ENCODE measurements at regions not wholly inside any gene's neighbourhood (a gene's known extent, or its start where the extent isn't known, plus 50 kb on each side); places are given as distances from the start of the nearest gene placed in this dataset.

- 0 out of 2 replicates have a peak, but pooled peaks have one; percentile 17 for TF ChIP-seq JUND (IDR thresholded peaks at IDR 0.05; ENCODE audit: borderline replicate concordance, low read depth, low read length)
- TF ChIP-seq JUND (tag; IDR thresholded peaks at IDR 0.05; ENCODE audit: borderline replicate concordance, low read depth, low read length): no peak; the same call in 2 of the 3 replicates
- peak; percentile 59; the same call in 1 of the 2 replicates for TF ChIP-seq TEAD4 (IDR thresholded peaks at IDR 0.05; ENCODE audit: low read length)
- TF ChIP-seq TEAD4 (CRISPR knock-in tag; IDR thresholded peaks at IDR 0.05; ENCODE audit: borderline replicate concordance): no peak
- peak; percentile 35; the same call in 1 of the 2 replicates for TF ChIP-seq FOXJ2 (tag; IDR thresholded peaks at IDR 0.05)
- peak; percentile 70; the same call in 1 of the 2 replicates for TF ChIP-seq SMARCA4 (IDR thresholded peaks at IDR 0.05)
- 0 out of 4 replicates have a peak, but pooled peaks of 1 of the 2 experiments have one; percentile 8 for TF ChIP-seq TBL1XR1 (IDR thresholded peaks at IDR 0.05; ENCODE audit: low read length in 2 of 2)
Observed at GRCh38 chr3:152656214-152656971, 178.5 kb upstream of the P2RY1 start (continued).

DNA sequence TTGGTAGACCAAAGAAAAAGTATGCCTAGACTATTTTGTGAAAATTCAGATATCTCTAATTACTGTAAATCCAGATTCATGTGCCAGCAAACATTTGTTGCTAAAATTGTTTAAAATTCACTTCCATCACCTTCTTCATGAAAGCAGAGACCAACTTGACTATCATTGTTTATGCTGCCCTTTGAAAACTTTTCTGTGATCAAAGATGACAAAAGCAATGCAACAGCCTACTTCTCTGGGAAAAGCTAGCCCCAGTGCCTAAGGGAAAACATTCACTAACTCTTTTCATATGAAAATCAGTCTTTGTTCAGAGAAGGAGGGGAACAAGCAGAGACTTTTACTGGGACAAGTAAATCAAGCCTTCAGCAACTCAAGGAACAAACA is 178.0 kb upstream of the P2RY1 start:
- Histone ChIP-seq H4K20me1 (replicated peaks; ENCODE audit: control insufficient read depth, insufficient read depth, low read length) (no peaks in the 10 kb centered on the region), H3K4me3 (no peak overlapping the region), H2AFZ (ENCODE audit: low read depth, low read length) (peak overlapping the region; percentile 82), H3K9me1 (ENCODE audit: control insufficient read depth, insufficient read depth, low read length) (no peaks in the 10 kb centered on the region), H3K9ac (ENCODE audit: insufficient read depth in 1 of 2, low read depth in 2 of 2, low read length in 2 of 2) (no peak overlapping the region), H3K36me3 (ENCODE audit: control insufficient read depth, insufficient read depth, low read length) (no peaks in the 10 kb centered on the region), H3K27me3 (ENCODE audit: control insufficient read depth in 2 of 2, insufficient read depth in 2 of 2, low read length in 2 of 2) (no peaks in the 10 kb centered on the region), H3K27ac (ENCODE audit: extremely low read depth, low read depth, low read length) (peak overlapping the region; percentile 63; the same call in 1 of the 3 replicates), H3K9me3 (replicated peaks; ENCODE audit: control insufficient read depth, insufficient read depth, low read depth, low read length) (peaks cover 4% of the 10 kb centered on the region; the same call in 1 of the 2 replicates), H3K4me1 (replicated peaks in 1 of 2; ENCODE audit: control insufficient read depth in 2 of 2, insufficient read depth in 2 of 2, low read length in 2 of 2) (peaks cover 0 to 19% of the 10 kb centered on the region in 2 experiments; a peak in 2 of 5 replicates), H3K4me2 (ENCODE audit: insufficient read depth, low read length) (peak overlapping the region; percentile 38; the same call in 1 of the 2 replicates), H3K79me2 (ENCODE audit: control insufficient read depth, insufficient read depth, low read length) (no peaks in the 10 kb centered on the region)
- ChIA-PET POLR2A (interaction anchor here (1.0 to 1.3 kb wide), 3 partner anchors 9 to 31 kb away, joined by 3 to 4 read pairs (median 3); no protein-coding TSS in a partner anchor), CTCF (ENCODE audit: low intra/inter-chr PET ratio) (no interaction called here)
- FAIRE-seq (peak; percentile 51), ATAC-seq (peak; percentile 16; the same call in 1 of the 3 replicates), DNase-seq (ENCODE audit: extremely low read depth in 1 of 4, low spot score in 3 of 4) (no peak)
- TF ChIP-seq BRD4 (IDR thresholded peaks at IDR 0.05): peak; percentile 70; the same call in 1 of the 2 replicates
- no peak for TF ChIP-seq NBN (IDR thresholded peaks at IDR 0.05; ENCODE audit: low read depth)
- TF ChIP-seq, protein P1, sequence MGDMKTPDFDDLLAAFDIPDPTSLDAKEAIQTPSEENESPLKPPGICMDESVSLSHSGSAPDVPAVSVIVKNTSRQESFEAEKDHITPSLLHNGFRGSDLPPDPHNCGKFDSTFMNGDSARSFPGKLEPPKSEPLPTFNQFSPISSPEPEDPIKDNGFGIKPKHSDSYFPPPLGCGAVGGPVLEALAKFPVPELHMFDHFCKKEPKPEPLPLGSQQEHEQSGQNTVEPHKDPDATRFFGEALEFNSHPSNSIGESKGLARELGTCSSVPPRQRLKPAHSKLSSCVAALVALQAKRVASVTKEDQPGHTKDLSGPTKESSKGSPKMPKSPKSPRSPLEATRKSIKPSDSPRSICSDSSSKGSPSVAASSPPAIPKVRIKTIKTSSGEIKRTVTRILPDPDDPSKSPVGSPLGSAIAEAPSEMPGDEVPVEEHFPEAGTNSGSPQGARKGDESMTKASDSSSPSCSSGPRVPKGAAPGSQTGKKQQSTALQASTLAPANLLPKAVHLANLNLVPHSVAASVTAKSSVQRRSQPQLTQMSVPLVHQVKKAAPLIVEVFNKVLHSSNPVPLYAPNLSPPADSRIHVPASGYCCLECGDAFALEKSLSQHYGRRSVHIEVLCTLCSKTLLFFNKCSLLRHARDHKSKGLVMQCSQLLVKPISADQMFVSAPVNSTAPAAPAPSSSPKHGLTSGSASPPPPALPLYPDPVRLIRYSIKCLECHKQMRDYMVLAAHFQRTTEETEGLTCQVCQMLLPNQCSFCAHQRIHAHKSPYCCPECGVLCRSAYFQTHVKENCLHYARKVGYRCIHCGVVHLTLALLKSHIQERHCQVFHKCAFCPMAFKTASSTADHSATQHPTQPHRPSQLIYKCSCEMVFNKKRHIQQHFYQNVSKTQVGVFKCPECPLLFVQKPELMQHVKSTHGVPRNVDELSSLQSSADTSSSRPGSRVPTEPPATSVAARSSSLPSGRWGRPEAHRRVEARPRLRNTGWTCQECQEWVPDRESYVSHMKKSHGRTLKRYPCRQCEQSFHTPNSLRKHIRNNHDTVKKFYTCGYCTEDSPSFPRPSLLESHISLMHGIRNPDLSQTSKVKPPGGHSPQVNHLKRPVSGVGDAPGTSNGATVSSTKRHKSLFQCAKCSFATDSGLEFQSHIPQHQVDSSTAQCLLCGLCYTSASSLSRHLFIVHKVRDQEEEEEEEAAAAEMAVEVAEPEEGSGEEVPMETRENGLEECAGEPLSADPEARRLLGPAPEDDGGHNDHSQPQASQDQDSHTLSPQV (IDR thresholded peaks at IDR 0.05): peak; percentile 20; the same call in 1 of the 2 replicates
- no peak for TF ChIP-seq NR0B1 (IDR thresholded peaks at IDR 0.05; ENCODE audit: partially characterized antibody)
- TF ChIP-seq SRSF1 (IDR thresholded peaks at IDR 0.05; ENCODE audit: low read depth, low read length): no peak
- 0 out of 2 replicates have a peak, but pooled peaks have one; percentile 15 for TF ChIP-seq ZNF589 (CRISPR knock-in tag; IDR thresholded peaks at IDR 0.05; ENCODE audit: low read depth)
- BruUV-seq (replicated peaks): no TSS peak
- intact Hi-C loops (cut with micrococcal nuclease) (no loop called here), in situ Hi-C loops (cut with MboI) (no loop called here)

Data from K562 (cell line).